Kidney epithelial cell (primary cell): ENCODE measurements at regions not wholly inside any gene's neighbourhood (a gene's known extent, or its start where the extent isn't known, plus 50 kb on each side); places are given as distances from the start of the nearest gene placed in this dataset.

Source experiments
- DNase-seq: peaks from one replicate; pipeline ENCODE4 v3.0.0-alpha.2; 2010; ENCODE audit warnings: low read depth
- H3K27me3 ChIP-seq: 2 replicates; pipeline ENCODE4 v1.6.0; 2011; ENCODE audit warnings: low read length; ENCODE audit not compliant: control insufficient read depth, insufficient read depth
- H3K36me3 ChIP-seq: 2 replicates; pipeline ENCODE4 v1.5.1; 2011; ENCODE audit warnings: low read length; ENCODE audit not compliant: control insufficient read depth, insufficient read depth
- H3K4me3 ChIP-seq: 2 replicates; pipeline ENCODE4 v1.5.1; 2011; ENCODE audit warnings: low read depth, mild to moderate bottlenecking, control low read depth, low read length
- CTCF ChIP-seq: IDR thresholded peaks from 2 replicates; pipeline ENCODE4 v1.5.1; 2011; ENCODE audit warnings: mild to moderate bottlenecking, moderate library complexity, low read length, control low read depth, inconsistent platforms; ENCODE audit not compliant: insufficient read depth, poor library complexity, severe bottlenecking

GRCh38 chr7:155986497-155987160 lies 174.4 kb upstream of the SHH start:
- no peaks in the 10 kb centered on the region for H3K36me3 ChIP-seq
- no peak for DNase-seq
- H3K27me3 ChIP-seq = peaks cover 10% of the 10 kb centered on the region
- no peak for TF ChIP-seq CTCF
- no peak overlapping the region for H3K4me3 ChIP-seq

DNA sequence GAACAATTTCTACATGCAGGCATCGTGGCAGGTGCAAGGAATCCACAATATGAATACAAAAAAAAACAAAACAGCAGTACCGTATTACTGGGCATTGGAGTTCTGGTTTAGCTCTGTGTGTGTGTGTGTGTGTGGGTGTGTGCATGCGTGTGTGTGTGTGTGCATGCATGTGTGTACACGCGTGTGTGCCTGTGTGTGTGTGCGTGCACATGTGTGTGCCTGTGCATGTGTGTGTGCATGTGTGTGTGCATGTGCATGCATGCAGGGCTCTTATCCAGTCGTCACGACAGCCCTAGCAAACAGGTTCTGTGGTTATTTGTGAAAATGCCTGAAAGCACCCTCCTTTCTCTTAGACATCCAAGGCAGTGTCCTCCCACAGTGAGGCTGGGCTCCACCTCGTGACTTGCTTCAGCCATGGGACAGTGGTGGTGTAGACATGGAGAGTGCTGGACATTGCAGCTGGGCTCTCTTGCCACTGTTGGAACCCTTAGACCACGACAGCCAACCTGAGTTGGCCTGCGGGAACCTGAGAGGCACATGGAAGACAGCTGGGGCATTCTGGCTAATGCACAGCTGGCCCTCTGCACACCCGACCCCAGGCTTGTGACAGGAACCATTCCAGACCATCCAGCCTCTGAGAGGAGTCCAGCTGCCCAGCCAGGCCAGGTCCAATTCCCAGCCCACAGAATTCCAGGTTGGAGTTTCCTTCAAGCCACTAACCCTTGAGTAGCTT lies 173.4 kb upstream of the SHH start:
- no peak for TF ChIP-seq CTCF
- DNase-seq = no peak
- Histone ChIP-seq H3K4me3 (no peak overlapping the region), H3K27me3 (peaks cover 10% of the 10 kb centered on the region), H3K36me3 (no peaks in the 10 kb centered on the region)

- H3K4me3 ChIP-seq = no peak overlapping the region
- no peak for DNase-seq
- peaks cover 10% of the 10 kb centered on the region for H3K27me3 ChIP-seq
- H3K36me3 ChIP-seq = no peaks in the 10 kb centered on the region
- no peak for TF ChIP-seq CTCF
Observed at GRCh38 chr7:155984609-155985405, 172.5 kb upstream of the SHH start.

DNA sequence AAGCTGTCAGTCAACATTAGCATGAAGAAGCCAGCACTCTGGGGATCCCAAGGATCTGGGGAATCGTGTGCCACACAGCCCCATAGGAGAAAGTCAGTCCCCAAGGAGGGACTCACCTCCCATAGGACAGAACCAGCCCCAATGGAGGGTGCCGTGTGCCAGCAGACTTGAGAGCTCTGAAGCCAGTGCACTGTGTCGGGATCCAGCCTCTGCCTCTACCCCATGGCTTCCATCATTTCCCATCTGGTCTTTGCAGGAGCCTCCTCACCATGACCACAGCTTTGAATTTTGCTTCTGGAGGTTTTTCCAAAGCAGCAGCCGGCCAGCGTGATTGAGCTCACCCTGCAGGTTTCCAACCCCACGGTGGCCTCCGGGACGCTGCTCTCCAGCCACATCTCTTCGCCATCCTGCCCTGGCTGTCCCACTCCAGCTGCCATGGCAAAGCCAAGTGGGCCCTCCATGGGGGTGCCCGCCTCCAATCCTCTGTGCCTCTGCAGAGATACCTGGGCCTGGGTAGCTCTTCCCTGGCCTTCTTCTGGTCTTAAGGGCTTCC lies 171.8 kb upstream of the SHH start:
- Histone ChIP-seq H3K36me3 (no peaks in the 10 kb centered on the region), H3K4me3 (no peak overlapping the region), H3K27me3 (peaks cover 10% of the 10 kb centered on the region)
- TF ChIP-seq CTCF = no peak
- no peak for DNase-seq

DNA sequence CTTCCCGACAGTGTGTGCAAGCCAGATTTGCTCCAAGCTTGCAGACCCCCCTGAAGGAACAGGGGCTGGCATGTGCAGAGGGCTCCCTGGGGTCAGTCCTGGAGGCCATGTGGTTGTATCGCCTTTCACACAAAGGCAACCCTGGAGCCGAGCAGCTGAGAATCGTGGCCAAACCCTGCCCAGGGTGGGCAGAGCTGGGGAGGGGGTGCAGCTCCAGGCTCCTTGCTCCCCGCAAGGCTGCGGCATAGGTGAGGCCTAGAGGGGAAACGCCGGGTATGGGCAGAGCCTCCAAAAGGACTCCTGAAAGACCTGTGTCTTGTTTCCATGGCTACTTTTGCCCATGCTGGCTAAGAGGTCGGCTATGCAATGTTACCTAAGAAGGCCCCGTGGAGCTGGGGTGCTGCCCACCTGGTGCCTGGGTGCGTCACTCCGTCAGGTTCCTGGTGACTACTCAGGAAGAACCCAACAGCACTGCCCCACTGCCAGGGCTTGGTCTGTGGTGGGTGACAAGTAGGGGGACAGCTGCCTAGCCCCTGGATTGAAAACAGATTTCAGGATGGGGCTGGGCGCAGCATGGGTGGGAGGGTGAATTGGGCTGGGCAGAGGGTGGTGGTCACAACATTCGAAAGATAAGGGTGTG lies 171.0 kb upstream of the SHH start:
- no peak for DNase-seq

More for the DNA sequence above, 171.0 kb upstream of the SHH start:
- Histone ChIP-seq H3K27me3 (peaks cover 10% of the 10 kb centered on the region), H3K36me3 (no peaks in the 10 kb centered on the region), H3K4me3 (no peak overlapping the region)
- no peak for TF ChIP-seq CTCF
